Naive thymus-derived CD8-positive, alpha-beta T cell (primary cell): ENCODE measurements at regions not wholly inside any gene's neighbourhood (a gene's known extent, or its start where the extent isn't known, plus 50 kb on each side); places are given as distances from the start of the nearest gene placed in this dataset.
"Not testable (repeated sequence)": the region's sequence is repeated elsewhere in the genome, so short reads cannot be mapped to it uniquely, and the experiment has no call there.

Source experiments
- ATAC-seq, 2 donors: fragments of 150-1000 bp; cut with Tn5 transposase in 1 of 2; sonication (Bioruptor Pico), chemical (Tn5 transposase) in 1 of 2; 1 replicate in 1 of 2; 2 replicates in 1 of 2; pipeline ENCODE4 v1.10.0; 2021; ENCODE audit warnings: mild to moderate bottlenecking in 2 of 2, moderate library complexity in 2 of 2
- POLR2A ChIA-PET: fragments of 350-600 bp; sonication (Branson Sonifier 250); formaldehyde crosslinking; loops from one replicate; lab custom pipeline; 2021; ENCODE audit warnings: antibody characterized with exemption; lab: Charles Lee
- DNase-seq, 10 donors: peaks; one replicate each; pipeline versions ENCODE4 v3.0.0 to v3.0.0-alpha.2; 2020 to 2022
- H3K27ac Mint-ChIP-seq, 10 donors: one replicate each; pipeline ENCODE4 v1.8.0; 2020 to 2022; ENCODE audit warnings: mild to moderate bottlenecking in 10 of 10, mixed read lengths in 10 of 10, moderate library complexity in 4 of 10, inconsistent platforms in 1 of 10
- H3K27me3 Mint-ChIP-seq, 5 donors: one replicate each; pipeline ENCODE4 v1.8.0; 2021 to 2022; ENCODE audit warnings: mixed read lengths in 5 of 5
- H3K36me3 Mint-ChIP-seq, 3 donors: one replicate each; pipeline ENCODE4 v1.8.0; 2020 to 2022; ENCODE audit warnings: mixed read lengths in 3 of 3, mild to moderate bottlenecking in 2 of 3, inconsistent platforms in 1 of 3
- H3K4me1 Mint-ChIP-seq, 4 donors: one replicate each; pipeline ENCODE4 v1.8.0; 2021 to 2022; ENCODE audit warnings: mixed read lengths in 4 of 4
- H3K4me3 Mint-ChIP-seq, 10 donors: one replicate each; pipeline ENCODE4 v1.8.0; 2020 to 2022; ENCODE audit warnings: mild to moderate bottlenecking in 10 of 10, mixed read lengths in 10 of 10, moderate library complexity in 6 of 10, inconsistent platforms in 1 of 10
- H3K9me3 Mint-ChIP-seq, 9 donors: one replicate each; pipeline ENCODE4 v1.8.0; 2020 to 2022; ENCODE audit warnings: mixed read lengths in 9 of 9, mild to moderate bottlenecking in 3 of 9, inconsistent platforms in 1 of 9, moderate library complexity in 1 of 9

GRCh38 chrY:12299796-12300195, 401.2 kb upstream of the USP9Y start:
- H3K4me3 Mint-ChIP-seq, ATAC-seq, POLR2A ChIA-PET, DNase-seq, H3K9me3 Mint-ChIP-seq, H3K36me3 Mint-ChIP-seq, H3K27ac Mint-ChIP-seq, H3K27me3 Mint-ChIP-seq: not testable (repeated sequence)
- H3K4me1 Mint-ChIP-seq, result peaks cover 5 to 15% (median 8%) of the 10 kb centered on the region in 4 donors

GRCh38 chrY:12303464-12303863, 397.6 kb upstream of the USP9Y start:
- peak in 1 of 10 donors; percentile 8 for DNase-seq
- H3K4me1 Mint-ChIP-seq, result peaks cover 5 to 18% (median 9%) of the 10 kb centered on the region in 4 donors
- peaks cover 0 to 2% (median 0%) of the 10 kb centered on the region in 5 donors for H3K27me3 Mint-ChIP-seq
- H3K27ac Mint-ChIP-seq, result peak overlapping the region in 5 of 10 donors; percentile 67 to 86 (median 76)
- peaks cover 0 to 18% (median 0%) of the 10 kb centered on the region in 9 donors for H3K9me3 Mint-ChIP-seq
- H3K36me3 Mint-ChIP-seq, result no peaks in the 10 kb centered on the region
- POLR2A ChIA-PET, result no interaction called here
- peak overlapping the region in 6 of 10 donors; percentile 68 to 89 (median 78) for H3K4me3 Mint-ChIP-seq
- peak in 1 of 2 donors; percentile 80 for ATAC-seq

GRCh38 chrY:12305456-12305855, 395.6 kb upstream of the USP9Y start:
- DNase-seq (no peak), ATAC-seq (no peak)
- Mint-ChIP-seq H3K4me3 (no peak overlapping the region), H3K27me3 (peaks cover 0 to 3% (median 1%) of the 10 kb centered on the region in 5 donors), H3K9me3 (peaks cover 0 to 18% (median 0%) of the 10 kb centered on the region in 9 donors), H3K4me1 (peaks cover 5 to 18% (median 9%) of the 10 kb centered on the region in 4 donors), H3K27ac (no peak overlapping the region), H3K36me3 (no peaks in the 10 kb centered on the region)
- POLR2A ChIA-PET, result no interaction called here

GRCh38 chrY:12309212-12309611, 391.8 kb upstream of the USP9Y start:
- peaks cover 0 to 16% (median 6%) of the 10 kb centered on the region in 5 donors for H3K27me3 Mint-ChIP-seq
- H3K4me3 Mint-ChIP-seq, result no peak overlapping the region
- H3K36me3 Mint-ChIP-seq, result no peaks in the 10 kb centered on the region
- ATAC-seq, result no peak
- H3K27ac Mint-ChIP-seq, result no peak overlapping the region
- peaks cover 0 to 6% (median 2%) of the 10 kb centered on the region in 4 donors for H3K4me1 Mint-ChIP-seq
- POLR2A ChIA-PET, result no interaction called here
- DNase-seq, result no peak
- peaks cover 0 to 18% (median 0%) of the 10 kb centered on the region in 9 donors for H3K9me3 Mint-ChIP-seq

GRCh38 chrY:12310832-12311231, 390.2 kb upstream of the USP9Y start:
- no peak overlapping the region for H3K27ac Mint-ChIP-seq
- no peaks in the 10 kb centered on the region for H3K36me3 Mint-ChIP-seq
- H3K4me3 Mint-ChIP-seq, result no peak overlapping the region
- no peaks in the 10 kb centered on the region for H3K4me1 Mint-ChIP-seq
- DNase-seq (no peak), ATAC-seq (no peak)
- POLR2A ChIA-PET, result no interaction called here
- peaks cover 0 to 18% (median 0%) of the 10 kb centered on the region in 9 donors for H3K9me3 Mint-ChIP-seq
- peaks cover 0 to 16% (median 6%) of the 10 kb centered on the region in 5 donors for H3K27me3 Mint-ChIP-seq

GRCh38 chrY:12327751-12328150, 373.3 kb upstream of the USP9Y start:
- Mint-ChIP-seq H3K4me3 (no peak overlapping the region), H3K27me3 (no peaks in the 10 kb centered on the region), H3K9me3 (peaks cover 0 to 4% (median 0%) of the 10 kb centered on the region in 9 donors), H3K4me1 (no peaks in the 10 kb centered on the region), H3K27ac (no peak overlapping the region), H3K36me3 (no peaks in the 10 kb centered on the region)
- ATAC-seq (no peak), DNase-seq (no peak)
- POLR2A ChIA-PET, result no interaction called here

GRCh38 chrY:12331917-12332316, 369.1 kb upstream of the USP9Y start:
- ATAC-seq, H3K36me3 Mint-ChIP-seq, H3K27me3 Mint-ChIP-seq, DNase-seq, POLR2A ChIA-PET, H3K9me3 Mint-ChIP-seq, H3K4me3 Mint-ChIP-seq, H3K4me1 Mint-ChIP-seq, H3K27ac Mint-ChIP-seq: not testable (repeated sequence)

- Mint-ChIP-seq H3K36me3 (no peaks in the 10 kb centered on the region), H3K4me1 (peaks cover 0 to 2% (median 0%) of the 10 kb centered on the region in 4 donors), H3K4me3 (no peak overlapping the region), H3K27me3 (peaks cover 0 to 3% (median 0%) of the 10 kb centered on the region in 5 donors), H3K27ac (no peak overlapping the region), H3K9me3 (peaks cover 0 to 13% (median 0%) of the 10 kb centered on the region in 9 donors)
- no peak for ATAC-seq
- POLR2A ChIA-PET, result no interaction called here
- no peak for DNase-seq
These were observed 357.8 kb upstream of the USP9Y start for GRCh38 chrY:12343211-12343610.

- ATAC-seq (no peak), DNase-seq (no peak)
- H3K27ac Mint-ChIP-seq, result no peak overlapping the region
- H3K9me3 Mint-ChIP-seq, result no peaks in the 10 kb centered on the region
- H3K4me3 Mint-ChIP-seq, result no peak overlapping the region
- H3K4me1 Mint-ChIP-seq, result peaks cover 0 to 2% (median 0%) of the 10 kb centered on the region in 4 donors
- POLR2A ChIA-PET, result no interaction called here
- H3K27me3 Mint-ChIP-seq, result peaks cover 0 to 14% (median 0%) of the 10 kb centered on the region in 5 donors
- no peaks in the 10 kb centered on the region for H3K36me3 Mint-ChIP-seq
These were observed 352.9 kb upstream of the USP9Y start for GRCh38 chrY:12348181-12348580.

GRCh38 chrY:12357204-12357603, 343.8 kb upstream of the USP9Y start:
- ATAC-seq (no peak), DNase-seq (no peak)
- POLR2A ChIA-PET, result no interaction called here
- Mint-ChIP-seq H3K36me3 (no peaks in the 10 kb centered on the region), H3K27me3 (peaks cover 0 to 11% (median 0%) of the 10 kb centered on the region in 5 donors), H3K9me3 (no peaks in the 10 kb centered on the region), H3K4me1 (peaks cover 0 to 5% (median 0%) of the 10 kb centered on the region in 4 donors), H3K27ac (no peak overlapping the region), H3K4me3 (no peak overlapping the region)

- DNase-seq (no peak), ATAC-seq (no peak)
- no peaks in the 10 kb centered on the region for H3K9me3 Mint-ChIP-seq
- H3K36me3 Mint-ChIP-seq, result no peaks in the 10 kb centered on the region
- H3K27ac Mint-ChIP-seq, result no peak overlapping the region
- POLR2A ChIA-PET, result no interaction called here
- H3K27me3 Mint-ChIP-seq, result peaks cover 0 to 11% (median 0%) of the 10 kb centered on the region in 5 donors
- no peak overlapping the region for H3K4me3 Mint-ChIP-seq
- H3K4me1 Mint-ChIP-seq, result peaks cover 0 to 5% (median 0%) of the 10 kb centered on the region in 4 donors
These were observed 343.4 kb upstream of the USP9Y start for GRCh38 chrY:12357655-12358054.

- H3K27me3 Mint-ChIP-seq, result peaks cover 0 to 8% (median 0%) of the 10 kb centered on the region in 5 donors
- H3K4me1 Mint-ChIP-seq, result peaks cover 0 to 5% (median 0%) of the 10 kb centered on the region in 4 donors
- POLR2A ChIA-PET, result no interaction called here
- H3K4me3 Mint-ChIP-seq, result no peak overlapping the region
- no peak for ATAC-seq
- H3K9me3 Mint-ChIP-seq, result no peaks in the 10 kb centered on the region
- no peak for DNase-seq
- no peak overlapping the region for H3K27ac Mint-ChIP-seq
- H3K36me3 Mint-ChIP-seq, result no peaks in the 10 kb centered on the region
These were observed 342.7 kb upstream of the USP9Y start for GRCh38 chrY:12358337-12358736.

GRCh38 chrY:12359867-12360266, 341.2 kb upstream of the USP9Y start:
- DNase-seq (no peak), ATAC-seq (no peak)
- no peak overlapping the region for H3K4me3 Mint-ChIP-seq
- peaks cover 0 to 5% (median 0%) of the 10 kb centered on the region in 4 donors for H3K4me1 Mint-ChIP-seq
- no peaks in the 10 kb centered on the region for H3K36me3 Mint-ChIP-seq
- H3K27me3 Mint-ChIP-seq, result peaks cover 0 to 8% (median 0%) of the 10 kb centered on the region in 5 donors
- no peaks in the 10 kb centered on the region for H3K9me3 Mint-ChIP-seq
- POLR2A ChIA-PET, result no interaction called here
- peak overlapping the region in 1 of 10 donors; percentile 6 for H3K27ac Mint-ChIP-seq

GRCh38 chrY:12360496-12360895, 340.5 kb upstream of the USP9Y start:
- ATAC-seq, result no peak
- Mint-ChIP-seq H3K27me3 (peaks cover 0 to 8% (median 0%) of the 10 kb centered on the region in 5 donors), H3K36me3 (no peaks in the 10 kb centered on the region), H3K9me3 (no peaks in the 10 kb centered on the region), H3K4me1 (peaks cover 0 to 5% (median 0%) of the 10 kb centered on the region in 4 donors), H3K4me3 (no peak overlapping the region), H3K27ac (peak overlapping the region in 1 of 10 donors; percentile 6)
- no peak for DNase-seq
- POLR2A ChIA-PET, result no interaction called here
